ENCODE measurements at regions not wholly inside any gene's neighbourhood (a gene's known extent, or its start where the extent isn't known, plus 50 kb on each side); places are given as distances from the start of the nearest gene placed in this dataset. TPM values are rescaled to one million over a fixed set of nuclear protein-coding genes. Genes with fewer than 3 reads are reported as not detected.

DNA sequence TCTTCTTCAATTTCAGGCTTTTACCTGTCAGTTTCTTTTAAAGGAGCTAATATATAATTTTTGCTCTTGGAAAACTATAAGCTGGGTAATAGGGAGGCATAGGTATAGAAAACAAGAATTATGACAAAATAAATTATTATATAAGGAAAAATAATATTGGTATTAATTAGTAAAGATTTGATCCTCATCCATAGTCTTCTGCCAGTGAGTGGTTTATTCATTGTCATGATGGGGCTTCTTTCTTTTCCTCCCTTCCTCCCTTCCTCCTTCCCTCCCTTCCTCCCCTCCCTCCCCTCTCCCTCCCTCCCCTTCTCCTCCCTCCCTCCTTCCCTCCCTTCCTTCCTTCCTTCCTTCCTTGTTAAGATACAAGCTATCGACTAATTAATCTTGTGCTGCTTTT lies 698.6 kb downstream of the SORCS3 start:
- TF ChIP-seq, protein P1, sequence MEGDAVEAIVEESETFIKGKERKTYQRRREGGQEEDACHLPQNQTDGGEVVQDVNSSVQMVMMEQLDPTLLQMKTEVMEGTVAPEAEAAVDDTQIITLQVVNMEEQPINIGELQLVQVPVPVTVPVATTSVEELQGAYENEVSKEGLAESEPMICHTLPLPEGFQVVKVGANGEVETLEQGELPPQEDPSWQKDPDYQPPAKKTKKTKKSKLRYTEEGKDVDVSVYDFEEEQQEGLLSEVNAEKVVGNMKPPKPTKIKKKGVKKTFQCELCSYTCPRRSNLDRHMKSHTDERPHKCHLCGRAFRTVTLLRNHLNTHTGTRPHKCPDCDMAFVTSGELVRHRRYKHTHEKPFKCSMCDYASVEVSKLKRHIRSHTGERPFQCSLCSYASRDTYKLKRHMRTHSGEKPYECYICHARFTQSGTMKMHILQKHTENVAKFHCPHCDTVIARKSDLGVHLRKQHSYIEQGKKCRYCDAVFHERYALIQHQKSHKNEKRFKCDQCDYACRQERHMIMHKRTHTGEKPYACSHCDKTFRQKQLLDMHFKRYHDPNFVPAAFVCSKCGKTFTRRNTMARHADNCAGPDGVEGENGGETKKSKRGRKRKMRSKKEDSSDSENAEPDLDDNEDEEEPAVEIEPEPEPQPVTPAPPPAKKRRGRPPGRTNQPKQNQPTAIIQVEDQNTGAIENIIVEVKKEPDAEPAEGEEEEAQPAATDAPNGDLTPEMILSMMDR (IDR thresholded peaks at IDR 0.05) = no peak
- no peak for TF ChIP-seq POLR2A (IDR thresholded peaks at IDR 0.05)

DNA sequence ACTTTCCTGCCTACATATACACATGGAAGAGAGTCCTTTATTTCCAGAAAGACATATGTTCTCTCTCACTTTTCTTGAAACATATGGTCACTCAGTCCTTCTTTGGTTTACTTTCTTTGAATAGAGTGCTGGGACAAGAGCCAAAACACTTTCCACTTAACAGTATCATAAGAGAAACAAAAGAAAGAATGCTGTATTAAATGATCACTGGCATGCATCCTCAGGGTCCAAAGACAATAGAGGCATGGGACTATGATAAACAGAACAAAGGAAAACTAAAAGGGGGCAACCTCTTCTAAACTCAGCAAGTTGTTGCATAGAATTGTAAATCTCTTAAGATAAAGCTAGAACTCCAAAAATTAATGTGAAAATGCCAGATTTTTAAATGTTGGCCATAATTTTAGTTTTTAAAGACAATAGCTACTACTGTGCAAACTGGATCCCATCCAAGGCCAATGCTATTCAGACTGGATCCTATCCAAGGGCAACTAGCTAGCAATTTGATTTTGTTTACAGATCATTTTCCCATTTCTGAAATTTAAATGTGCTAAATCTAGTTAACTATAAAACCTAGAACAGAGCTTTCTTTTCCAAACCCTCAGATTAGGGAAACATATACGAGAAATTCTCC lies 687.5 kb downstream of the SORCS3 start:
- Histone ChIP-seq H3K27me3 (no peaks in the 10 kb centered on the region), H3K4me1 (no peaks in the 10 kb centered on the region), H3K9me3 (no peaks in the 10 kb centered on the region), H3K27ac (no peak overlapping the region), H3K4me3 (no peak overlapping the region), H3K36me3 (no peaks in the 10 kb centered on the region)
- intact Hi-C loops (cut with DNase I; ENCODE audit: low total_unique reads) = no loop called here
- TF ChIP-seq, protein P1 (IDR thresholded peaks at IDR 0.05) = no peak
- TF ChIP-seq POLR2A (IDR thresholded peaks at IDR 0.05) = no peak
- no peak for DNase-seq

More for the DNA sequence above, 698.6 kb downstream of the SORCS3 start:
- Histone ChIP-seq H3K9me3 (no peaks in the 10 kb centered on the region), H3K4me3 (no peak overlapping the region), H3K4me1 (no peaks in the 10 kb centered on the region), H3K36me3 (no peaks in the 10 kb centered on the region), H3K27me3 (no peaks in the 10 kb centered on the region), H3K27ac (no peak overlapping the region)
- intact Hi-C loops (cut with DNase I; ENCODE audit: low total_unique reads) = no loop called here
- no peak for DNase-seq

Small RNA genes lying in the stretch of these regions (small RNA-seq; reads per million reads assigned to genes)
- gene RNU6-463P = not detected

Measured in uterus (tissue), 3 donors.